Body of pancreas (tissue), 4 donors: ENCODE measurements at regions not wholly inside any gene's neighbourhood (a gene's known extent, or its start where the extent isn't known, plus 50 kb on each side); places are given as distances from the start of the nearest gene placed in this dataset.

ENCODE experiments used
- ATAC-seq: fragments of 150-250 bp; one replicate; pipeline ENCODE4 v1.9.1; 2016
- DNase-seq, 4 donors: peaks; one replicate each; pipeline ENCODE4 v3.0.0-alpha.2; 2019
- H3K27ac ChIP-seq, 4 donors: fragments of 200-600 bp; sonication (generic); 1 replicate in 3 of 4; 2 replicates in 1 of 4; pipeline versions ENCODE4 v1.5.1 to v1.6.1; 2016 to 2019; ENCODE audit warnings: mild to moderate bottlenecking in 1 of 4, mixed read lengths in 1 of 4, moderate library complexity in 1 of 4
- H3K27me3 ChIP-seq, 2 donors: fragments of 200-600 bp; sonication (generic); one replicate each; pipeline ENCODE4 v1.6.0; 2016; ENCODE audit warnings: mild to moderate bottlenecking in 1 of 2
- H3K36me3 ChIP-seq, 2 donors: fragments of 200-600 bp; sonication (generic); replicated peaks in 1 of 2; 2 replicates each; pipeline ENCODE4 v1.5.1; 2016; ENCODE audit warnings: low read depth in 2 of 2; ENCODE audit not compliant: insufficient read depth in 1 of 2
- H3K4me1 ChIP-seq: fragments of 200-600 bp; sonication (generic); one replicate; pipeline ENCODE4 v1.6.0; 2016
- H3K4me3 ChIP-seq, 2 donors: fragments of 200-600 bp; sonication (generic); 1 replicate in 1 of 2; 2 replicates in 1 of 2; pipeline ENCODE4 v1.5.1; 2016 to 2019
- H3K9me3 ChIP-seq, 3 donors: fragments of 200-600 bp; sonication (generic); 1 replicate in 2 of 3; 2 replicates in 1 of 3; pipeline ENCODE4 v1.5.1; 2016
- POLR2A ChIP-seq, 3 donors: fragments of 450-650 bp; IDR thresholded peaks; one replicate each; pipeline ENCODE4 v1.6.1; 2016; ENCODE audit warnings: antibody characterized with exemption in 3 of 3, mild to moderate bottlenecking in 2 of 3
- WGBS, 2 donors: methylation state at CpG; one replicate each; pipeline ENCODE4 v1.1.5; 2017; 5-methylcytosine and 5-hydroxymethylcytosine counted together
- intact Hi-C: fragments of 100-400 bp; cut with DNase I; formaldehyde crosslinking; loops from one replicate; pipeline ENCODE4 v1.15.1; 2023
- TF ChIP-seq, protein P1 (sequence below), 7 experiments: fragments of 450-650 bp in 4 of 7; fragments of 200-600 bp in 3 of 7; sonication (generic) in 3 of 7; IDR thresholded peaks; one replicate each; pipeline ENCODE4 v1.5.1; 2016 to 2019; ENCODE audit warnings: antibody characterized with exemption in 7 of 7

DNA sequence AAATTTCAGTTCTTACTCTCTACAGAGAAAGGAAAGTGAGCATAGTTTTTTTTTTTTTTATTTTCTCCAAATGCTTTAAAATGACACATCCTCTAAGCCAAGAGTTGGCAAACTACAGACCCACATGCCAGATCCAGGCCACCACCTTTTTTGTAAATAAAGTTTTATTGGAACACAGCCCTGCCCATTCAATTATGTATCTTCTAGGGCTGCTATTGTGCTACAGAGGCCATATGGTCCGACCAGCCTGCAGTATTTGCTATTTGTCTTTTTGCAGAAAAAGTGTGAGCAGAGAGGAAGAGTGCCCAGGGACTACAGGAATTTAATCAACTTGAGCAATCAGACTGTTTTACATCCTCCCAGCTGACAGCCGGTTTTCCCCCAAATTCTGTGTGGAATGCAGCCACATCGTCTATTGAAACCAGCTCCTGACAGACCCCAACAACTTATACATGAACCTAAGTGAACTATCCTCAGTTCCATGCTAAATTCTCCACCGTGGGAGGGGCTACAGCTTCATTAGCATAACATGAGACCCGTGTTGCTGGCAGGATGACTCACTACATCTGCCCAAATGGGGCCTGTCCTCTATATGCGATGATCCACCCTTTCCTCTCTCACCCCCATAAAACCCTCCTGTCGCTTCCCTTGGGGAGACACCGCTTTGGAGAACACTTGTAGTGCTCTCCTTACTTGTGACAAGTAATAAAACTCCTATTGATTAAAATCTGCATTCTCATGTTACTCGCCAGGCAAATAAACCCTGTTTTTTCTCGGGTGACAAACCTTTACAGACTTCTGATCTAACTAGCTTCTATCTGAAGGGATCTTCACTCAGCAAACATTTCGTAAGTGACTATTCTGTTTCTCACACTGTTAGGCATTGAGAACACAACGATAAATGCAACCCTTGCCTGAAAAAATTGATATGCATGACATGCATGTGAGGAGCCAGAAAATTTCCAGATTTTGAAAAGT, 149.4 kb upstream of the HS3ST3A1 start:
- no peak overlapping the region for H3K27ac ChIP-seq
- 37 to 39% methylated on average over 12 of the region's 12 CpGs for WGBS, 2 donors
- H3K4me1 ChIP-seq, result no peaks in the 10 kb centered on the region
- no peaks in the 10 kb centered on the region for H3K27me3 ChIP-seq
- H3K4me3 ChIP-seq, result no peak overlapping the region
- DNase-seq (no peak), ATAC-seq (no peak)
- TF ChIP-seq, protein P1, sequence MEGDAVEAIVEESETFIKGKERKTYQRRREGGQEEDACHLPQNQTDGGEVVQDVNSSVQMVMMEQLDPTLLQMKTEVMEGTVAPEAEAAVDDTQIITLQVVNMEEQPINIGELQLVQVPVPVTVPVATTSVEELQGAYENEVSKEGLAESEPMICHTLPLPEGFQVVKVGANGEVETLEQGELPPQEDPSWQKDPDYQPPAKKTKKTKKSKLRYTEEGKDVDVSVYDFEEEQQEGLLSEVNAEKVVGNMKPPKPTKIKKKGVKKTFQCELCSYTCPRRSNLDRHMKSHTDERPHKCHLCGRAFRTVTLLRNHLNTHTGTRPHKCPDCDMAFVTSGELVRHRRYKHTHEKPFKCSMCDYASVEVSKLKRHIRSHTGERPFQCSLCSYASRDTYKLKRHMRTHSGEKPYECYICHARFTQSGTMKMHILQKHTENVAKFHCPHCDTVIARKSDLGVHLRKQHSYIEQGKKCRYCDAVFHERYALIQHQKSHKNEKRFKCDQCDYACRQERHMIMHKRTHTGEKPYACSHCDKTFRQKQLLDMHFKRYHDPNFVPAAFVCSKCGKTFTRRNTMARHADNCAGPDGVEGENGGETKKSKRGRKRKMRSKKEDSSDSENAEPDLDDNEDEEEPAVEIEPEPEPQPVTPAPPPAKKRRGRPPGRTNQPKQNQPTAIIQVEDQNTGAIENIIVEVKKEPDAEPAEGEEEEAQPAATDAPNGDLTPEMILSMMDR (IDR thresholded peaks at IDR 0.05), result no peak
- TF ChIP-seq POLR2A (IDR thresholded peaks at IDR 0.05), result no peak
- H3K36me3 ChIP-seq, result no peaks in the 10 kb centered on the region
- intact Hi-C loops, result no loop called here
- peaks cover 0 to 3% (median 0%) of the 10 kb centered on the region in 3 donors for H3K9me3 ChIP-seq

DNA sequence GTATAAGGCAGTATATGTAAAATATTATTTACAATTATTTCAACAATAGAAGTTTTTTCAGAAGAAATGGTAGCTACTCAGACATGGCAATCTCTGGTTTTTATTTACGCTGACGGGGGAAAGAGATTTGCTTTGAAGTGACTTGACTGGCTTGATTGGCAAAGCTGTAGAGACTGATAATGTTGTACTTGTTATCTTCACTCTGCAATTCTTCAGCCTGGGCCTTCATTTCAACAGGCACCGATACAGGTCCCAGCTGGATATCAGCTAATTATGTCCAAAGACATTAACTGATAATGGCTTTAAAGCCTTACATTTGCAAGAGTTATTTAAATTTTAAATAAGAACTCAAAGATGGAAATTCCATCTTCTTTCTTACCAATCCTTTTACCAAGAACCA, 151.4 kb upstream of the HS3ST3A1 start:
- Histone ChIP-seq H3K4me1 (no peaks in the 10 kb centered on the region), H3K9me3 (peaks cover 0 to 3% (median 0%) of the 10 kb centered on the region in 3 donors), H3K4me3 (no peak overlapping the region), H3K36me3 (no peaks in the 10 kb centered on the region), H3K27ac (no peak overlapping the region), H3K27me3 (no peaks in the 10 kb centered on the region)
- DNase-seq (no peak), ATAC-seq (no peak)
- intact Hi-C loops, result no loop called here
- 48 to 50% methylated on average over 3 of the region's 3 CpGs for WGBS, 2 donors
- TF ChIP-seq, protein P1 (IDR thresholded peaks at IDR 0.05), result no peak
- no peak for TF ChIP-seq POLR2A (IDR thresholded peaks at IDR 0.05)

DNA sequence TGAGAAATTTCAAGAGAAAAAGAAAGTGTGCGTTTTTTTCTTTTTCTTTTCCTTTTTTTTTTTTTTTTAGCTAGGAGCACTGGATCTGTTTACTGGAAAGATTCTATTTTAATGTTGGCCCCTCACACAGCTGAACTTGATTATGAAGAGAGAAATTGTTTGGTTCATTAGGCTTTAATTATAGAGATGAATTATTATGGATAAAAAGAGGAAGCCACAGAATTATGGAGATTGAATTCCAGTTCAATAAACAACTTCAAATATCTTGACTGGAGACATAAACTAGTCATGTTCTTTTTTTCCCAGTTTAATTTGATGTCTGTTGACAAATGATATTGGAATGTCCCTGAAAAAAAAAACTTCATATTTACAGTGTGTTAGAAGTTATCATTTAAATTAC, 152.0 kb upstream of the HS3ST3A1 start:
- no peak for ATAC-seq
- H3K27ac ChIP-seq, result no peak overlapping the region
- H3K4me3 ChIP-seq, result no peak overlapping the region
- DNase-seq, result no peak
- intact Hi-C loops, result no loop called here
- H3K9me3 ChIP-seq, result no peaks in the 10 kb centered on the region
- TF ChIP-seq POLR2A (IDR thresholded peaks at IDR 0.05), result no peak
- TF ChIP-seq, protein P1 (IDR thresholded peaks at IDR 0.05), result no peak
- no peaks in the 10 kb centered on the region for H3K36me3 ChIP-seq
- H3K4me1 ChIP-seq, result no peaks in the 10 kb centered on the region
- 74 to 75% methylated on average over 1 of the region's 1 CpG for WGBS, 2 donors
- H3K27me3 ChIP-seq, result no peaks in the 10 kb centered on the region

DNA sequence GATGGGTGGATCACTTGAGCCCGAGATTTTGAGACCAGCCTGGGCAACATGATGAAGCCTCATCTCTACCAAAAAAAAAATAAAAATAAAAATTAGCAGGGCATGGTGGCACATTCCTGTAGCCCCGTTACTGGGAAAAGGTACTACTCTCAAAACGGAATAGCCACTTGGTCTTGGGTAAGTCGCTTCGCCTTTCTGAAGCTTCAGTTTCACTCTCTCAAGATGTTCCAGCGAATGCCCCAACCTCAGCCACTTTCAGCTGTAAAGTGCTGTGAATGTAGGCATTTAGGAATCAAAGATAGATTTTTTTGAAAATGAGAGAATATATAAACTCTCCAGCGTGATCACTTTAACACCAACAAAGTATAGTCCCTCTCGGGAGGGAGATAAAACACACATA, 154.1 kb upstream of the HS3ST3A1 start:
- TF ChIP-seq POLR2A (IDR thresholded peaks at IDR 0.05), result no peak
- TF ChIP-seq, protein P1 (IDR thresholded peaks at IDR 0.05), result no peak
- no peak overlapping the region for H3K27ac ChIP-seq
- no peaks in the 10 kb centered on the region for H3K9me3 ChIP-seq
- H3K4me3 ChIP-seq, result no peak overlapping the region
- DNase-seq, result no peak
- H3K27me3 ChIP-seq, result no peaks in the 10 kb centered on the region
- no peaks in the 10 kb centered on the region for H3K4me1 ChIP-seq
- intact Hi-C loops, result no loop called here
- 81 to 83% methylated on average over 8 of the region's 8 CpGs for WGBS, 2 donors
- ATAC-seq, result no peak
- H3K36me3 ChIP-seq, result no peaks in the 10 kb centered on the region
